K562 (cell line): ENCODE measurements at regions not wholly inside any gene's neighbourhood (a gene's known extent, or its start where the extent isn't known, plus 50 kb on each side); places are given as distances from the start of the nearest gene placed in this dataset.
A peak's percentile ranks its signal among the peaks of the same experiment; 100 is the strongest.

Experiments
- CBFA2T3 ChIP-seq: fragments of 450-650 bp; IDR thresholded peaks from 2 replicates; pipeline ENCODE4 v1.6.1; 2017
- CTBP1 ChIP-seq: fragments of 450-650 bp; IDR thresholded peaks from 2 replicates; pipeline ENCODE4 v1.6.1; 2016; ENCODE audit warnings: borderline replicate concordance
- ETV5 ChIP-seq: sonication (generic); formaldehyde crosslinking; IDR thresholded peaks from 2 replicates; pipeline ENCODE4 v1.4.0; 2020; ENCODE audit warnings: low read depth, mild to moderate bottlenecking, missing genetic modification reagents
- FIP1L1 ChIP-seq: fragments of 200-400 bp; formaldehyde crosslinking; IDR thresholded peaks from 2 replicates; pipeline ENCODE4 v1.6.1; 2018; ENCODE audit warnings: mild to moderate bottlenecking, low read depth, low read length; ENCODE audit not compliant: poor library complexity, severe bottlenecking
- NUFIP1 ChIP-seq: fragments of 450-650 bp; IDR thresholded peaks from 2 replicates; pipeline ENCODE4 v1.6.1; 2018; ENCODE audit not compliant: partially characterized antibody
- PHF8 ChIP-seq: fragments of 200-600 bp; sonication (generic); IDR thresholded peaks from 2 replicates; pipeline ENCODE4 v1.6.1; 2012; ENCODE audit warnings: mixed run types, mild to moderate bottlenecking, inconsistent platforms, low read length, moderate library complexity, borderline replicate concordance
- RFX5 ChIP-seq: IDR thresholded peaks from 2 replicates; pipeline ENCODE4 v1.6.1; 2011; ENCODE audit warnings: low read depth, mild to moderate bottlenecking, improper control_type of control experiment, low read length
- RUNX1 ChIP-seq: sonication (generic); IDR thresholded peaks from 2 replicates; pipeline ENCODE4 v1.6.1; 2016; ENCODE audit warnings: antibody characterized with exemption, low read depth
- SMAD4 ChIP-seq: fragments of 250-450 bp; sonication (Bioruptor Pico); conservative IDR thresholded peaks from 2 replicates; pipeline ENCODE4 v1.8.0; 2021; ENCODE audit warnings: inconsistent platforms, mild to moderate bottlenecking, moderate library complexity
- TFAM ChIP-seq: fragments of 250-450 bp; sonication (Bioruptor Pico); conservative IDR thresholded peaks from 2 replicates; pipeline ENCODE4 v1.5.0; 2021; ENCODE audit warnings: mild to moderate bottlenecking, moderate library complexity
- ZBTB43 ChIP-seq: sonication (generic); formaldehyde crosslinking; IDR thresholded peaks from 2 replicates; pipeline ENCODE4 v1.8.0; 2023; ENCODE audit warnings: mild to moderate bottlenecking, missing genetic modification reagents
- ZBTB7A ChIP-seq: IDR thresholded peaks from 2 replicates; pipeline ENCODE4 v1.6.1; 2011; ENCODE audit warnings: low read depth, mild to moderate bottlenecking, low read length, moderate library complexity, borderline replicate concordance; ENCODE audit not compliant: control insufficient read depth
- ZKSCAN1 ChIP-seq: fragments of 150-350 bp; IDR thresholded peaks from 2 replicates; pipeline ENCODE4 v1.6.1; 2016; ENCODE audit warnings: low read depth, low read length
- ZNF12 ChIP-seq: sonication (generic); formaldehyde crosslinking; IDR thresholded peaks from 2 replicates; pipeline ENCODE4 v1.4.0; 2020; ENCODE audit warnings: mild to moderate bottlenecking, missing genetic modification reagents
- ZNF57 ChIP-seq: fragments of 450-650 bp; formaldehyde crosslinking; IDR thresholded peaks from 2 replicates; pipeline ENCODE4 v1.4.0; 2020; ENCODE audit warnings: mild to moderate bottlenecking, moderate library complexity

DNA sequence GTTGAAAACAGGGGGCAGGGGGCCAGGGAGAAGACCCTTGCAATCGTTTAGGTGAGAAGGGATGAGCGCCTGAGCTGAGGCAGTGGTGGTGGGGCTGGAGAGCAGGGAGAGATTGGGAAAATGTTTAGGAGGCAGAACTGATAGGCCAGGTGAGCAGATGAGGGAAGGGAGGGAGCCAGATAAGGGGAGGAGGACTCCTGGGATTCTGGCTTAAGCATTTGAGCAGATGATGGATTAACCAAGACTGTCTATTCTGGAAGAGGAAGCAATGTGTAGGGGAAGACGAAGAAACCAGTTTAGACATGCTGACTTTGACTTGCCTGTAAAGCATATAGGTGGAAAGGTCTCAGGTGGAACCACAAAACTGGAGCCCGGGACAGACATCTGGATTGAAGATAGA, 49.9 kb upstream of the ASPRV1 start (continued):
- no peak for TF ChIP-seq ZBTB43 (CRISPR knock-in tag)
- TF ChIP-seq FIP1L1: no peak
- no peak for TF ChIP-seq RFX5
- no peak for TF ChIP-seq ZNF57 (CRISPR knock-in tag)
- 0 out of 2 replicates have a peak, but pooled peaks have one; percentile 12 for TF ChIP-seq CBFA2T3
- no peak for TF ChIP-seq SMAD4
- TF ChIP-seq ZNF12 (CRISPR knock-in tag): no peak
- no peak for TF ChIP-seq TFAM (CRISPR knock-in tag)
- peak; percentile 76; the same call in 1 of the 2 replicates for TF ChIP-seq CTBP1
- TF ChIP-seq ETV5 (CRISPR knock-in tag): no peak
- TF ChIP-seq ZKSCAN1: no peak
- no peak for TF ChIP-seq ZBTB7A
- TF ChIP-seq RUNX1: no peak
- TF ChIP-seq PHF8: no peak
- no peak for TF ChIP-seq NUFIP1
